GM21526 (cell line): ENCODE measurements at regions not wholly inside any gene's neighbourhood (a gene's known extent, or its start where the extent isn't known, plus 50 kb on each side); places are given as distances from the start of the nearest gene placed in this dataset.

Experiments used
- ATAC-seq: cut with Tn5 transposase; IDR thresholded peaks from one replicate; pipeline ENCODE4 v1.9.1; 2021; ENCODE audit warnings: moderate library complexity; ENCODE audit not compliant: unreplicated experiment, low FRiP score

DNA sequence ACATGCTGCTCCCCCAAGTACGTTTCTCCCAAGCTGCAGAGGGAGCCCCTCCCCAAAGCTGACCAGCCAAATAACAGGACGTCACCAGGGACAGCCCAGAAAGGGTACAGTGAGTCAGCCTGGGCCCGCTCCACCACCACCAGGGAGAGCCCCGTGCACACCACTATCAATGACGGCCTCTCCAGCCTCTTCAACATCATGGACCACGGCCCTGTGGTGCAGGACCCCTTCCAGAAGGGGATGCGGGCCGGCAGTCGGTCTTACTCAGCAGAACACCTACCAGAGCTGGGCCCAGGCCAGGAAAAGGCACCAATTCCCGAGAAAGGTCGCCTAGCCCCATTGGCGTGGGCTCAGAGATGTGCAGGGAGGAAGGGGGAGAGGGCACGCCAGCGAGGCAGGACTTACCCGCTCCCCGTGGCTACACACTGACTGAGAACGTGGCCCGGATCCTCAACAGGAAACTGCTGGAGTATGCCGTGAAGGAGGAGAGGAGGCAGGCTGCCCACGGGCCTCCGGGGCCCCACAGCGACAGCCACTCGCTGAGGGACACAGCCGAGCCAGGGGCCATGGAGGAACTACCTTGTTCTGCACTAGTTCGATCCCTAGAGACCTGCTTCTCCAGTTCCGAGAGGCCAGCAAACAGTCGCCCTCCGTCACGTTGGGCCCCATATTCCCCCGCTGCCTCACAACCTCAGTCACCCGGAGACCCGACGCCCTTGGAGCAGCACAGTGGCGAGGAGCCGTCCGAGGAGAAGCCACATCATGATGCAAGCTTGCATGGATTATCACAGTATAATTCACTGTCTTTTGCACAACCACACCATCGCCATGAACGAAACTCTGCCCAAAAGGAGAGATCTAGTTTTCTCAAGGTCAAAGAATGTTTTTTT is 815.9 kb upstream of the KLHL1 start:
- no peak for ATAC-seq

DNA sequence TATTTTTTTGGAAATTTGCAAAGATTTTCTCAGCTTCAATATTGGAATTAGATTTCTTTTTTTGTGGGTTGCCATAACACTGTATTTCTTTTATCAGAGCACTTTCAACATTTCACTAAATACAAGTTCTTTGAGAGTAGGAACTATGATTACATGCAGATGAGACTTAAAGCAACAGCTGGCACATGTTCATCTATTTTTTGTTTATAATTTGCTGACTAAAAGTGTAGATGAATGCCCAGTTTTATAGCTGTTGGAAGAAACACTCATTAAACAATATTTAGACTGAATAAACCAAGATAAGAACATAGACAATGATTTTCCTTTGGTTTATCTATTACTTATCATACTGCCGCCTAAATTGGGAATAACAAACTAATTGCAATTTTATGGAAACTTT is 803.0 kb upstream of the KLHL1 start:
- no peak for ATAC-seq

DNA sequence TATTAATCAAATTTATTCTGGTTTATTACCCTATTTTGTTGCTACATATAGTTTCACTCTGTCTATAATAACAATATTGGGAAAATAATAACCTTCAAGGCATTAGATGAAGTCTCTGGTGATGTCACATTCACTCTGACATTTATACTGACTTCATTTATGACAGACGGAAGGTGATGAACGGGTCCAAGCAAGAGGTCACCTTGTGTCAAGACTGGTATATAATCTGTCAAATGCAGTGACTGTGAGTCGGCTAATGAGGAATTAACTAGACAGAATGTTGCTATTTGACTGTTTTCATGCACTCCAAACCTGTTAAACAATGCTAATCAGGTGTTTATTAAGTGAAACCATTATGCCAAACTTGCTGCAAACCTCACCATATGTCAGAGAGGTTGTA is 800.5 kb upstream of the KLHL1 start:
- ATAC-seq = no peak

DNA sequence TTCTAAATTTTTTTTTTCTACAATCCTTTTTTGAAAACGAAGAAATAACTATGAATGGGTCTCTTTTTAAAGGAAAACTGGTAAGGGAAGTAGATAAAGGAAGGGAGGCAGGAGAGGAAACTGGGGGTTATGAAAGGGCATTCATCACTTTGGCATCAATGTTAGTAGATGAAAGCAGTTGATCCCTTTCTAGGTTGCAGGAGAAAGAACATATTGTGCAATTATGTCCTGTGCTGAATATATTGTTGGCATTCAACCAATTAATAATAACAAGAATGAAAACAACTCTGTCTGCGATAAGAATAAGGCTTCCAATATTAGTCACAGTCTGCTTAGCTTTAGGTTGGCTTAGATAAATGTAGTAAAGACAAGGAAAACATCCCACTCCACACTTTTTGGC is 796.8 kb upstream of the KLHL1 start:
- ATAC-seq = no peak

DNA sequence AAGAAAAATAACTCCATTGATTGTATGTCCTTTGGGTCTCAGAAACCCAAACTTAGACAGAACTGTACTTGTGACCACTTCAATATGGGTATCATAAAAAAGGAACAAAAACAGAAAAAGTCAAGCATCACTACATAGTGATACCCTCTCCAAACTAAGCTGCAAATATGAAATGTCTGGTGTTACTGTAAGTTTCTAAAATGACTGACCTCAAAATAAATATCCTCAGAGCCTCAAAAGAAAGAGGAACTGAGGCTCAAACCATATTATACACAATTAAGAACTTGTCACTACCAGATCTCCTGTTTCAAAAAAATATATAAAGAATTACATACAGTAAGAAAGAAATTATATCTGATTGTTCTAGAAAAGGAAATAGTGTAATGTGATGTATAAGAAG is 787.9 kb upstream of the KLHL1 start:
- no peak for ATAC-seq

DNA sequence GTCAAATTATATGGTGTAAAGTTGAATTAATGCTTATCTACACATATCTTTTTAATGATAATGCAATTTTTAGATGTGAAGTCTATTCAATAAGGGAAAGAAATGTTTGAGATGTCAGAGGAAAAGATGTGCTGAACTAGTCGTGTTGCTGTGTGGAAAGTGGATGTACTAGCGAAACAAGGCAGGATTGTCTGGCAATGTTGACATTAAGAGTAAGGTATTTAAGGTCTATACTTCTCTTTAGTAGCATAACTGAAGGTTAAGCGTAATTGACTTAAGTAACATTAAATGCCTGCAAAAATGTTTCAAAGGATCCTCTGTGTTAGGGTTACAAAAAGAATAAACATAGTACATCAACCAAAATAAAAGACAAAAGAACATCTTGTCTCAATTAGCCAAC is 787.3 kb upstream of the KLHL1 start:
- ATAC-seq = no peak

DNA sequence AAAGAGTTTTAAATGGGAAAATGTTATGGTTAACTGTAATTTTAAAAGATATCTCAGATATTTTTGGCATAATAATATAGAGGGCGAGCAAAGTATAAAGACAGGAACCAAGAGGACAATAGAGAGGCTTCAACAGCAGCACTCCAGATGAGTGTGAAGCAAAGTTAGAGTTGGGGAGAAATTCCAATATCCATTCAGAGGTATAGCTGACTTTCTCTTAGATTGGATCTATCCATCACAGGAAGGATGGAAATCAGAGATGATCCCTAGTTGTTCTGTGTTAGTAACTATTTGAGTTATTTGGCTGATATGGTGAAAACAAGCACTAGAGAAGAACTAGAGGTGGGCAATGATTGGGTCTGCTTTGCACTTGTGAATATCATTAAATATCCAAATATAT is 786.0 kb upstream of the KLHL1 start:
- no peak for ATAC-seq

DNA sequence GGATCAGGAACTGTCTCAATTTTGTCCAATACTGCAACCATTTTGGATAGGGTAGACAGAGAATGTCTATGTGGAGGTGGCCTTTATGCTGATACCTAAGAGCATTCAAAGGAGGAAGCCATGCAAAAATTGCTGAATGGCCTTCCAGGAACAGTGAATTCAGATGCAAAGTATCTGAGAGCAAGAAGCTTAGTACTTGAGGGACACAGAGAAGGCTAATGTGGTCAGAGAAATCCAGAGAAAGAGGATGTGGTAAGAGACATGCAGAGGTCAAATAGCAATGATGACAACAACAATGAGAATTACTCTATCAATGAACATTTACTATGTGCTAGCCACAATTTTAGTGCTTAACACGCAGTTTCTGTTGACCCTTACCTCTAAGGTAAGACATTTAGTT is 785.6 kb upstream of the KLHL1 start:
- no peak for ATAC-seq

DNA sequence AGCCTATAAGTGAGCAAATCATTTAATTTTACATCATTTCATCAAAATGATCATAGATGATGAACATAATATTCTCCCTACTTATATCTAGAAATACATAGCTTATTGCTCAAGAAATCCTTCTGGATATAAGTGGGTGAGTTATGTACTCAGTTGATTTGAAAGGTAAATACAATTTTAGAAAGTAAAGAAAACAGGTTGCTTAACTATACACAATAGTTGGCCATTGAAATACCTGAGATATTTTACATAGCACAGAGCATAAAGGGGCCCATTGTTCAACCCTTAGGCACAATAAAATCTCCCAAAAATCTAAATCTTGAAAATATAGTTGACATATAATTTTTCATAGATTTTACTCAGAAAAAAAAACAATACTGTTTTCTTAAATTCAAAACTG is 782.0 kb upstream of the KLHL1 start:
- ATAC-seq = no peak

DNA sequence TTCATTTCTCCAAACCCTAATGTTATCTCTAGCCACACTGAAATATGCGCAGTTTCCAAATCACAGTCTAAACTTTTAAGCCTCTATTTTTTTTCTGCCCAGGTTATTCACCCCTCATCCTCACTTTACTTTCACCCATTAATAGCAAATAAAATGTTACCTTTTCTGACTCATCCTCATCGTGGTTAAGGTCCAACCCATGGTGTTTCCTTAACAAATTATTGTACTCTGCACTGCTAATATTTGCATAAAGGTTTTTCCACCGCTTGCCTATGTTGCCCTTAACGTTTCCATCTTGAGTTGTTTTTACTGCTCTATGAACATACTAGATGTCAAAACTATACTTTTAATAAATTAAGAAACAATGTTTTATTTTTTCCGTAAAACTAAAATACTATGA is 780.9 kb upstream of the KLHL1 start:
- ATAC-seq = no peak

DNA sequence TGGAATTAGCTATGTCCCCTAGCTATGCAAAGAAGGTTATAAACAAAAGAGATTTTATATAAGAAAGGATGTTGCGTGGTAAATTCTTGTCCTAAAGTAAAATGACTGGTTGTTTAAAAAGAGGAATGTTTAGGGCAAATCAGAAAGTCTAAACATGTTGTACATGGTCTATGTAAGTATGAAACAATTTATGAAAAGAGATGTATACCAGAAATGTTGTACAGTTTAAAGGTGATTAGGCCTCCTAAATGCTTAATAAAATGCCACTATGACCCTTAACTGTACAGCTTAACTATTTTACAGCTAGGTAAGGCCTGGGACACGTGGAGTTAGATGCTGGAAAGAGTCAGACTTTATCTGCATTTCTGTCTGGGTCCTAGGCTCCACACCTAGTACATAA is 775.9 kb upstream of the KLHL1 start:
- no peak for ATAC-seq

DNA sequence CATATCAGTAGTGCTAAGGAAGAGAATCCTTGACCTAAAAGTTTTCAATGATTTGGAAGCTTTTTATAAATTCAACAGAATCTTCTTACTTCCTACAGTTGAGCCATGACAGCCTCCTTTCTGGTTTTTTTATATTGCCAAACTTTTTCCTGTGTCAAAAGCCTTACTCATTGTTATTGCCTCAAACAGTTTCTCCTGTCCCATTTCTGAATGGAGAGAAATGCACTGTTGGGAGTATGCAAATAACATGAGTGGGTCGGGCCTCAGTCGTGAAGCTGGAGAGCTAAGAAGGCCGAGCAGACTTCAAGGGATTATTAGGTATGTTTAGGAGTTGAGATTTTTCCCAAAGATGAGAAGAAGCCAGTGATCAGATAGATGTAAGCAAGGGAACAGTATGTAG is 766.4 kb upstream of the KLHL1 start:
- ATAC-seq = no peak

DNA sequence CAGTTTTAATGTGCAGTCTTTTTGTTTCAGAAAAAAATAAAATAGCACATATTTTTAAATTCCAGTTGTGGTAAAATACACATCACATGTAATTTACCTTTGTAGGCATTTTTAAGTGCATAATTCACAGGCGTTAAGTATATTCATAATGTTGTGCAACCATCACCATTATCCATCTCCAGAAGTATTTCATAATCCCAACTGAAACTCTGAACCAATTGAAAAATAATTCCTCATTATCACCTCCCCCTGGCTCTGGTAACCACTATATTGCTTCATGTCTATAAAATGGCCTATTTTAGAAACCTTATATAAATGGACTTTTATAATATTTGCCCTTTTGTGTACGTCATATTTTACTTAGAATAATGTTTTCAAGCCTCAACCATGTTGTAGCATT is 756.5 kb upstream of the KLHL1 start:
- ATAC-seq = no peak

DNA sequence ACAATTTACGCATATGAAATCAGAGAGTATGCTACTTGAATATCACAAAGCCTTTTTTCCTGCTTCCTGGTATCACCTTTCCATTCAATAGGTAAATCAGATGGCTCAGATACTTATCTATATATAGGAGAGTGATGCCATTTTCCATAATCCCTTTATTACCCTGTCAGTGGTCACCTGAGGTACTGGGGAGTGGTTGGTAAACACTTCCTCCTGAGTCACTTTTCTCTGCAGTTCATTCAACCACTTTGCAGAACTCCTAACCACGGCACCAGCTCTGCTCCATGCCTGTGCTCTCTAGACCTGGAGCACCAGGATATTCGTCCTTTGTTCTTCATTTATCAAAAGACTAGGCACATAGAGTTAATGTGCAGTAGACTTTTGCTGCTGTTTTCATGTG is 748.5 kb upstream of the KLHL1 start:
- ATAC-seq = no peak

DNA sequence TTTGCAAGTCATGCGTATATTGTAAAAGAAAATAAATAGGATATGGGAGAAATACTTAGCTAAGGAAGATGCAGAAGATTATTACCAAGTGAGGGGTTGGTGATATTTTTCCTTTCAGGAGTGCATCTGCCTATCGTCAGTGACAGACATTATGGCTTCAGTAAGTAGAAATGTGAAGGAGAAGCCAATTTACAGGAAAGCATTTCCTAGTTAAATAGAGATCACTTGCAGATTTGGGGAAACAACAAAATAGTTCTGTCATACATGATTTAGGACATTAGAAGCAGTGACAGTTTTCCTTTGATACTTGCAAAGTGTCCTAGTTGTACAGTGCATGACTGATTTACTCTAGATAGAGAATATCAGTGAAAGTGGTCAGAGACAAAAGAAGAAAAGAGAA is 747.8 kb upstream of the KLHL1 start:
- no peak for ATAC-seq

DNA sequence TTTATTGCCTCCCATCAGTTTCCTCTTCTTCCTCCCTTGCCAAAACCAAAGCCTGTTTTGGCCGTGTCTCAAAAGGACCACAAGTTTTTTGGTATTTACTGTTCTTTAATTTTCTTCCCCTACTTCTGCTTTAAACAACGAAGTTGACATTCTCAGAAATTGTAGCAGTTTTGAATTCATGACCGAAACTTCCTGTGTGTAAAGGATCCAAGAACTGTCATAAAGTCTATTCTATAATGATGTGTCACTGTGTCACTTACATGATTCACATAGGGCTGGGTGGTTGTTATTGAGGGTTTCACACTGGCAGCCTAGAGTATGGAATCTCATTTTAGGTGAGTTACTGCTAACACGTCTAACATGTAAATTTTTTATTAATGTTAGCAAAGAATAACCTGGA is 741.0 kb upstream of the KLHL1 start:
- no peak for ATAC-seq

DNA sequence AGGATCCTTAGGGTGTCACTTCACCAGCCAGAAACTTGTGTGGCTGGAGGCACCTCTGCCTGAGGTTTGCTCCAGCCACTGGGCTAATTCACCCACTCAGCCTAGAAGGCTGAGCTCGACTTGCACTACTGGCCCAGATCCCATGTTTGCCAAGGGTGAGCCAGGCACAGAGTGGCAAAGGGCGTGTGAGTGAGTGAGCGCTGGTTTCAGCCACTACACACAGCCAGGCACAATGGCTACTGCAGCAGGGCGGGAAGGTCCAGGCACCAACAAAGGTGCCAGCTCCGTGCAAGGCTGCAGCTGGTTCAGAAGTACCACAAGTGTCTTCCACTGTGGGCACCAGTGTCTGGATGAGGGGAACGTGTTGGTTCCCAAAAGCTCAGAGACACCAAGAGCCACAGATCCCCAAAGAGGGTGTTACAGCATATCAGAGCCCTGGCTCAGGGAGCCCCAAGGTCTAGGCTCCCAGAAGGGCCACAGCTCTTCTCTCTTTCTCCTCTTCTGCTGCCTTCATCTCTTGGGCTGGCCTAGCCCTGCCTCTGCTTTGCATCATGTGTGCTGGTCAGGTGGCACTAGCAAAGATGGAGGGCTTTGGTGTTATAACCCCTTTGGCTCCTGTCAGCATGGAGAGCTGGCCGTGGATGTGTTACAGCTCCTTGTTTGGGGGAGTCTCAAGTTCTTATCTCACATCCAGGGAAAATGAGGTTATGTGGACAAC is 736.3 kb upstream of the KLHL1 start:
- ATAC-seq = no peak

DNA sequence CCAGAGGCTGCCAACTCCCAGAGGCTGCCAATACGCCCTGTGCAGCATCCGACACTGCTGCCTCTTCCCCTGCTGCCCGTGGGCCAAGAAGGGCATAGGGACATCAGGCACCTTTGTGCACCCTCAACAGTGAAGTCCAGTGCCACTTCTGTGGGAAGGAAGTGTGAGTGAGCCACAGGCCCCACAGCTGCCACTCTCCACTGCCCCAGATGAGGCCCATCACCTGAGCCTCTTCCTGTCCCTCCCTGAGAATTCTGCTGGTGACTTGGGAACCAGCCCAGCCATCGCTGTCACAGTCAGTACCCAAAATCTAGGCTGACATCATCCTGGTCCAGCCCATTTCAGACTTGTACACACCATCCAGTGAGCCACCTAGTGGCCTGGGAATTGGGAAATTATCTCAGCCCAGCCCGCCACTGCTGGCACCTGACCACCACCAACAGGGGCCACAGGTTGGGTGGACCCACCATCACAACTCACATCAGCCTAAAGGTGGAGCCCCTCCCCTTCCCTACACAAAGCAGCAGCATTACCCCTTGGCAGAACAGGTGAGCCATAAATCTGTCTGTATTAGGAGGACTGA is 733.9 kb upstream of the KLHL1 start:
- no peak for ATAC-seq

DNA sequence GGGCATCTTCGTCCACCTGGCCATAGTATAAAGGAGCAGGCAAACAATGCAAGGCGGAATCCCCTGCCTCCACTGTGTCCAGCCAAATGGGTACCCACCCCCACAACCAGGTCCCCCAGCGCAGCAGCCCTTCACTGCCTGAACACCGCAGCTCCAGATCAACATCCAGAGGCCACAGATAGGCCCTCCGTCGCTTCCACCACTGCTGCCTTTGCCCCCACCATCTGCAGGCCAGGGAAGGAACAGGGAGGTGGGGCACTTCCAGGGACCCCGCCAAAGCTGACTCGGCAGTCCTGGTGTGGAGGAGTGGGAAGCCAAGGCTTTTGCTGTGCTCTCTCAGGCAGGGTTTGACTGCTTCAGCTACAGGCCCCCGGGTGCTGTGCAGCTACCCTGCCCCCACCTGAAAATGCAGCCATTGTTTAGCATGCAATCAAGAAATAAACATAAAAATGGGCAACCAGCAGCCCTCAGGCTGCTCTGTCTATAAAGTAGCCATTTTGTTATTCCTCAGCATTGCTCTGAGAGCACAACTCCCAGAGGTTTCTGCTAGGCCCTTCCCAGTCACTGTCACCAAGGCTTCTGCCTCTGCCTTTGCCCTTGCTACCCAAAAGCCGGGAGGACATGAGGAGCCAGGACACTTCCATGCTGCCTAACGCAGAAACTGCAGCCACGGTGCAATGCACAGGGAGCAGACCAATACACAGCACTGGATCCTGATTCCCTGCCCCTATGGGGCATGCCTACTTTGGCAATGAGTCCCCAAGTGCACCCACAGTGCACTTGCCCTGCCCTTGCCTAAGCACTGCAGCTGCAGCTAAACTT is 733.2 kb upstream of the KLHL1 start:
- no peak for ATAC-seq

DNA sequence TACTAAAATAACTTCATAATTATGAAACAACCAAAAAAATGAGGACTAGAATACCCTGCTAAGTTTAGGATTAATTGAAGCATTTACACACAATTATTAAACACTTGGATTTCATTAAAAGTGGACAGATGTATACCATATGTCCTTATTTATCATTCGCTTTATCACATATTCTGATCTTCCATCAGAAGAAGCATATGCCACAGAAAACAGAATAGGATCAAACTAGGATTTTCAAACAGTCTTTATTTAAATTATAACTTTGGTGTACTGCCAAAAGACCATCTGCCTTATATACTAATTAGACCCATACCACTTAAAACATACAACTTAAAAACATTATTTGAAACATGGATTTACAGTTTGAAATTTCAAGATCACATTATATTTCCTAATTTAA is 727.1 kb upstream of the KLHL1 start:
- no peak for ATAC-seq

DNA sequence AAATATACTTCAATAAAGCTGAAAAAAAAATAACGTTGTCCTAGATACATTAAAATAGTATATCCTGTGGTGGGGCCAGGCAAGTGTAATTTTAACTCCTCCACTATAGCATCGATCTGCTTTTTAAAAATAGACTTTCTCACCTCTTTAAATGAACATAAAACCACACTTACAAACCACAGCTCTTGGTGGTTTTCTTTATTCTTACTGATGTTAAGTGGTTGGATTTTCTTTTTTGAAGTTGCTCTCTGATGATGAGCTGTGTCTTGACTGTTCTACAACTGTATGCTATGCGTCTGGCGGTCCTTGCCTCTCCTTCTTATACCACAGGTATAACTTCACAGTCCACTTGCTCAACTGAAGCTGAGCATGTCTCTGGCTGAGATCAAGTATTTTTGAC is 721.5 kb upstream of the KLHL1 start:
- ATAC-seq = no peak
